Tongue (tissue), 1 donor: ENCODE measurements at regions not wholly inside any gene's neighbourhood (a gene's known extent, or its start where the extent isn't known, plus 50 kb on each side); places are given as distances from the start of the nearest gene placed in this dataset.
"Not testable (repeated sequence)": the region's sequence is repeated elsewhere in the genome, so short reads cannot be mapped to it uniquely, and the experiment has no call there.

Source experiments
- DNase-seq: peaks from one replicate; pipeline ENCODE4 v3.0.0-alpha.2; 2015

DNA sequence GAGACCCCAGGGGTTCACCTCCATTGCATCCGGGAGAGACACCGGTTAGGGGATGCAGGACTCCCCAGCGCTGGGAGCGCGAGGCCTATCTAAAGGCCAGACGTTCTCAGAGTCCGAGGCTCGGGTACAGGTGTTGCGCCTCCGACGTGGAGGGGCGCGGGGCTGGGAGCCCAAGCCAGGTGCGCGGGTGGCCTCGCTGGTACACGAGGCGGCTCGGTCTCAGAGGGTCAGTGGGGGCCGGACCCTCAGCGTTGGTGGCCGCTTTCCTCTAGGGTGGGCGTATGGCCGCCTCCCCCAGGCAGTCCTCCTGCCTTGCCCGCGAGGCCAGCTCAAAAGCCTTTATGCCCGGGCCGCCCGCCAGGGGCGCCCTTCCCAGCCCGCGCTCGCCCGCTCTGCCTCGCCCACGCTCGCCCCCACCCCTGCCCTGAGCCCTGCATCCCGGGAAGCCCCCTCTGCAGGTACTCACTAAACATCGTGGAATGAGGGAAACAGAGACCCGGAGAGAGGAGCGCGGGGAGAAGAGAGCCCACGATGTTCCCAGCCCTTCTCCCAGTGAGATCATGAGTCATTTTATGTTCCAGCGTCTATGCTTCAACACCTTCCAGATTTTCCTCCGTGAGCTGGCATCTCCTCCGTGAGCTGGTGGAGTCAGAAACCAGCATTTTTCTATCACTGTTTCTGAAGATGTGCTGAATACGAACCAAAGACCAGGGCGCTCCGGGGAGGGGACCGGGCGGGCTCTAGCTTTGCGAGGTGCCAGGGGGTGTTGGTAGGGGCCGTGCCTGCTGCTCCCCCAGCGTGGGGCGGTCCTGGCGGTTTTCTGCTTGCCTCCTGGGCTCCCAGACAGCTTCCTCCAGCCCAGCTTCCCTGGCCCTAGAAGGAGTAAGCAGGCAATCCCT is 73.8 kb downstream of the DIO3 start:
- DNase-seq = no peak

DNA sequence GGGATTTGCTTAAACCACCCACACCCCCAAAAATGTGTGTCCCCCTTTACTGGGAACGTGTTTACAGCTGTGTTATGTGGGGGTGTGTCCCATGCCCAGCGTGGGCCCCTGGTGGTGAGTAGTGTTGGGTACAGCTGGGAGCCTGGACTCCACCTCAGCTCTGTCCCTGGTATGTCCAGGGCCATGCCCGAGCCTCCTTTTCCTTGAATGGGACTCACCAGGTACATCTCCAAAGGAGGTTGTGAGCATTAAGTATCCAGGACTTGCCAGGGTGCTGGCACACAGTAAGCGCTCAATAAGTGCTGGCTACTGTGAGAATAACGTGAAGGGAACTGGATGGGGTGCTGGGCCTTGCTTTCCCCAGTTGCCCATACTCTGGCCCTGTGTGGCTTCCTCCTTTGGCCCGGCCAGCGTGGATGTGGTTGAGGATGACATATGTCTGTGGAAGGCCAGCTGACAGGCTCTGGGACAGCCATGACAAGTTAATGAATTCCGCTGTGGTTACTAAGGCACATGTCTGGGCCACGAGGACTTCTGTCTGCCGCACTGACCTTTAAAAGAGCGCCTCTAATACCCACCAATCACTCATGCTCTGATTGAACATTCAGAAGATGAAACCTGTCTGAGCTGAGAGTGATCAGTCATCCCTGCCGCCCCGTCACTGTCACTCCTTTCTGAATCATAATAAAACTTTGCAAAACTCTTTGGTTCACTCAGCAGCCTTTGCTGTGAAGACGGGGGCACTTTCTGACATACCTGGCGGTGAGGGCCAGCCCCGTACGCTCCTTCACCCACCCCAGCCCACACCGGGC is 74.7 kb downstream of the DIO3 start:
- DNase-seq = no peak

DNA sequence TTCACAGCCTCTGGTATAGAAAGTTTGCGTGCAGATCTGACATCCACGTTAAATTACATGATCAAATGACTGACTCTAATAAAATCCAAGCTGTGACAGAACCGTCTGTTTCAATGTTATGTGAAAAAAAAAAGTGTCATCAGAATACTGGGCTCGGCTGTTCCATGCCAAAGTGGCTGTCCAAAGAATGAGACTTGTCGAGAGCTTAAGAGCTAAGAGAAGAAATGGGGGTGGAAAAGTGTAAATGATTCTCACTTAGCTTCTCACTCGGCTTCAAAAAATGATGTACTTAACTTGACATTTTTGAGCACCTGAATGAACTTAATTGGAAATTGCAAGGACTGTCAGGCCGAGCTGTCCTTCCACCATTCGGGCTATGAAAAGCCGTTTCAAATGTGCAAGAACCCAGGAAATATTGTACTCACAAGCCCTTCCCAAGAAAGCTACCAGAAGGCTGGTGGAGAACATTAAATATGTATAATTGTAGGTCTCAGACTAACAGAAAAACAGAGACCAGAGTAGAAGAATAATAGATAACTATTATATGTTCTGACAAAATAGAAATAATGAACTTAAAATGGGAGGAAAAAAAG is 78.0 kb downstream of the DIO3 start:
- no peak for DNase-seq

DNA sequence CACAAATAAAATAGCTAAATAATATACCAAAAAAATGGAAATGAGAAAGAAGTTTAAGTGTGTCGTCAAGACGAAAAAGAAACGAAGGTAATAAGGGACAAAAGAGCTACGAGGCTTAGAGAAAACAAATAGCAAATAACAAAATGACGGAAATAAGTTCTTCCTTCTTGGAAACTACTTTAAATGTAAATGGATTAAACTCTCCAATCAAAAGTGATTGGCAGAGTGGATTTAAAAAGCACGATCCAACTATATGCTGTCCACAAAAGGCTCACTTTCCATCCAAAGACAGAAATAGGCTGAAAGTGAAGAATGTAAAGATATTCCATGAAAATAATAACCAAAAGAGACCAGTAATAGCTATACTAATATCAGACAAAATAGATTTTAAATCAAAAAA is 82.4 kb downstream of the DIO3 start:
- no peak for DNase-seq

DNA sequence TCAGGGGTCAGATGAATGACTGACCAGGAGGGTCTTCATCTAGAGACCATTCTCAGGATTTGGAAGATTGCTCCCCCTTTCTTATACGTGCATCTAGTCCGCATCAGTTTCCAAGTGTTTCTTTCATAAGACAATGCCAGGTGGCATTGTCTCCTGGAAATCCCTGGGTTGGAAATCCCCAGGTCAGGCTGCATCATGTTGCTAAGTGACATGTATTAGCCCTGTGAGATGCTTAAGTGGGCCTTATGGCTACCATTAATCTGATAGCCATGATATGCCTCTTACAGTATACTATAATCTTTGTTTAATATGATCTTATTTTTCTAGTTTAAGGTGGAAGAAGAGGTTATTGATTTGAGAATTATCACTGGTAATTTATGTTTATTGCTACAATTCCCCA is 92.8 kb downstream of the DIO3 start:
- no peak for DNase-seq

DNA sequence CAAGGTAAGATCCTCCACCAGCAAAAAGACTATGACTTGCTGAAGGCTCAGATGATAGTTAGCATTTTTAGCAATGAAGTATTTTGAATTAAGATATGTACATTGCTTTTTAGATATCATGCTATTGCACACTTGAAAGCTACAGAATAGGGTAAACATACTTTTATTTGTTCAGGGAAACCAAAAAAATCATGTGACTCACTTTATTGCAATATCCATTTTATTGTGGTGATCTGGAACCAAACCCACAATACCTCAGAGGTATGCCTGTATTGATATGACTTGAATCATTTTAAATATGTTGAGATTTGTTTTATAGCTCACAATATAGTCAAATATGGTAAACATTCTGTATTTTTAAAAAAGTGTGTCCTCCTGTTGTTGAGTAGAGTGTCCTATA is 96.1 kb downstream of the DIO3 start:
- no peak for DNase-seq

DNA sequence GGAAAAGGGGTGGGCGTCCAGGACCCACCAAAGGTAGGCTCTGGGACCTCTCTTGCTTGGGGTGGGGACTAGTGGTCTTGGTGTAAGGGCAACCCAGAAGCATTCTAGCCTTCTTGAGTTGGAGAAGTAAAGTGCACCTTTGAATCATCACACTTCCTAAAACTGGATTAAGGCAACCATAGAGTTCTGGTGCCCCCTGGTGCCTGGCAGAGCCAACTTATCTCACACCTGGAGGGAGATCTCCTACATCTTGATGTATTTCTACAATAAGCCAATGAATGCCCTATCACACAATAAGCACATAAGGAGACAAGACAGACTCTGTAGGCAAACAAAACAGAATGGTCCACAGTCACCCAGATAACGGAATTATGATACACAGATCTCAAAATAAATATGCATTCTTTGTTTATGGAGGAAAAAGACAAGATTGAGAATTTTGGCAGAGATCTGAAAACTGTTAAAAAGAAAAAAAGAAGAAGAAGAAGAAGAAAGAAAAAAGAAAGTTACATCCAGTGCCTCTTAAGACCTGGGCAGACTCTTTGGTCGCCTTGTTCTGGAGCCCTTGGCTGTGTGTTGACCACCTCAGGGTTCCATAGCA is 95.9 kb upstream of the PPP2R5C start:
- peak; percentile 74 for DNase-seq

DNA sequence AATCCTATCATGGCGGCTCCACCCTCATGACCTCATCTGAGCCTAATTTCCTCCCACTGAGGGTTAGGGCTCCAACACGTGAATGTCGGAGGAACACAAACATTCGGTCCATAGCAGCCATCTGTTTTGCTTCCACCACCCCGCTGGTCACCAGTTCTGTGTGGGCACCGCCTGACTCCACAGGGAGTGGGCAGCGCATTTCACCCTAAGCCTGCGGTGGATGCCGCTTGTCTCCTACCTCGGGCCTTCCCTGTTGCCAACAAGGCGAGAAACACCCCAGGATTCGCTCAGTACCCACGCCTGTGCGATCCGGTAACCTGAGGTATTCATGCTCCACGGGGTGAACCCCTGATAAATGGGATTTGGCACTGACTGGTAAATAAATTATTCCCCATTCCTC is 95.2 kb upstream of the PPP2R5C start:
- no peak for DNase-seq

DNA sequence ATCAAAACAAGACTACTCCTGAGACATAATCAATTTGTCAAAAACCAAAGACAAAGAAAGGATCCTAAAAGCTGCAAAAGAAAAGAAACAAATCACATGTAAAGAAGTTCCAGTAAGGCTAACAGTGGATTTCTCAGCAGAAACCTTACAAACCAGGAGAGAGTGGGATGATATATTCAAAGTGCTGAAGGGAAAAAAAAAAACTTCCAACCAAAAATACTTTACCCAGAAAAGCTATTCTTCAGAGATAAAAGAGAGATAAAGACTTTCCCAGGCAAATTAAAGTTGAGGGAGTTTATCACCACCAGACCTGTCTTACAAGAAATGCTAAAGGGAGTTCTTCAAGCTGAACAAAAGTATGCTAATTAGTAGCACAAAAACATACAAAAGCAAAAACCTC is 91.9 kb upstream of the PPP2R5C start:
- no peak for DNase-seq

DNA sequence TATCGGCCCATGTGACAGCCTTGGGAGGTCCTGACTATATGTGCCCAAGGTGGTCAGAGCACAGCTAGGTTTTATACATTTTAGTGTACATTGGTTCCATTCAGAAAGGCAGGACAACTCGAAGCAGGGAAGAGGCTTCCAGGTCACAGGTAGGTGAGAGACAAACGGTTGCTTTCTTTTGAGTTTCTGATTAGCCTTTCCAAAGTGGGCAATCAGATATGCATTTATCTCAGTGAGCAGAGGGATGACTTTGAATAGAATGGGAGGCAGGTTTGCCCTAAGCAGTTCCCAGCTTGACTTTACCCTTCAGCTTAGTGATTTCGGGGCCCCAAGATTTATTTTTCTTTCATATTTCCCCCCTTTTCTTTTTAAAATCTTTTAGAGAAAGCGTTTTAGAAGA is 87.6 kb upstream of the PPP2R5C start:
- no peak for DNase-seq

DNA sequence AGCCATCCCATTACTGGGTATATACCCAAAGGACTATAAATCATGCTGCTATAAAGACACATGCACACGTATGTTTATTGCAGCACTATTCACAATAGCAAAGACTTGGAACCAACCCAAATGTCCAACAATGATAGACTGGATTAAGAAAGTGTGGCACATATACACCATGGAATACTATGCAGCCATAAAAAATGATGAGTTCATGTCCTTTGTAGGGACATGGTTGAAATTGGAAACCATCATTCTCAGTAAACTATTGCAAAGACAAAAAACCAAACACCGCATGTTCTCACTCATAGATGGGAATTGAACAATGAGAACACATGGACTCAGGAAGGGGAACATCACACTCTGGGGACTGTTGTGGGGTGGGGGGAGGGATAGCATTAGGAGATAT is 85.7 kb upstream of the PPP2R5C start:
- DNase-seq = not testable (repeated sequence)

DNA sequence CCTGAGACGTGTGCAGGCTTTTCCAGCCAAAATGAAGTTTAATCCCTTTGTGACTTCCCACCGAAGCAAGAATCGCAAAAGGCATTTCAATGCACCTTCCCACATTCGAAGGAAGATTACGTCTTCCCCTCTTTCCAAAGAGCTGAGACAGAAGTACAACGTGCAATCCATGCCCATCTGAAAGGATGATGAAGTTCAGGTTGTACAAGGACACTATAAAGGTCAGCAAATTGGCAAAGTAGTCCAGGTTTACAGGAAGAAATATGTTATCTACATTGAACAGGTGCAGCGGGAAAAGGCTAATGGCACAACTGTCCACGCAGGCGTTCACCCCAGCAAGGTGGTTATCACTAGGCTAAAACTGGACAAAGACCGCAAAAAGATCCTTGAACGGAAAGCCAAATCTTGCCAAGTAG is 83.6 kb upstream of the PPP2R5C start:
- not testable (repeated sequence) for DNase-seq

DNA sequence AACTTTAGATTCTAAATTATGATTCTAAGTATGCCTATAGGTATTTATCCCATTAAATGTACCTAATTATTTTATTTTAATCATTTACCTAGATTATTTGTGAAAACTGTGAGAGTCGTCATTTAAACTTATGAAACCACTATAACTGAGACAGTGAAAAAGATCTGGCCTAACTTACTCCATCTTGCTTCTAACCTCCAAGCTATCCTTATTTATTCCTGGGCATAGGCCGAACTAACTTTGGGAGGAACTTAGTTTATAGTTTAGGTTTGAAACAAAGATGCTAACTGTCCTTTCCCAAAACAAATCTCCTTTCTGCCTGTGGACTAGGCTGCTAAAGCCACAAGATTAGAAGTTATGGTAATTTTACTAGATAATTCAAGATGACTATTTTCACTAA is 79.7 kb upstream of the PPP2R5C start:
- no peak for DNase-seq

DNA sequence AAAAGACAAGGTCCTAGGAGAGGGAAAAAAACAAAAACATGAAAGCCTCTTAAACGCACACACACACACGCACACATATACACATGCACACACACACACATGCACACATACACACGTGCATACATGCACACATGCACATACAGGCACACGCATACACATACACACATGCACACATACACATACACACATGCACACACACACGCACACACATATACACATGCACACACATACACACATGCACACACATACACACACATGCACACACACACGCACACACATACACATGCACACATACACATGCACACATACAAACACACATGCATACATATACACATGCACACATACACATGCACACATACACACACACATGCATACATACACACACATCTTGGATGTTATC is 78.1 kb upstream of the PPP2R5C start:
- no peak for DNase-seq

DNA sequence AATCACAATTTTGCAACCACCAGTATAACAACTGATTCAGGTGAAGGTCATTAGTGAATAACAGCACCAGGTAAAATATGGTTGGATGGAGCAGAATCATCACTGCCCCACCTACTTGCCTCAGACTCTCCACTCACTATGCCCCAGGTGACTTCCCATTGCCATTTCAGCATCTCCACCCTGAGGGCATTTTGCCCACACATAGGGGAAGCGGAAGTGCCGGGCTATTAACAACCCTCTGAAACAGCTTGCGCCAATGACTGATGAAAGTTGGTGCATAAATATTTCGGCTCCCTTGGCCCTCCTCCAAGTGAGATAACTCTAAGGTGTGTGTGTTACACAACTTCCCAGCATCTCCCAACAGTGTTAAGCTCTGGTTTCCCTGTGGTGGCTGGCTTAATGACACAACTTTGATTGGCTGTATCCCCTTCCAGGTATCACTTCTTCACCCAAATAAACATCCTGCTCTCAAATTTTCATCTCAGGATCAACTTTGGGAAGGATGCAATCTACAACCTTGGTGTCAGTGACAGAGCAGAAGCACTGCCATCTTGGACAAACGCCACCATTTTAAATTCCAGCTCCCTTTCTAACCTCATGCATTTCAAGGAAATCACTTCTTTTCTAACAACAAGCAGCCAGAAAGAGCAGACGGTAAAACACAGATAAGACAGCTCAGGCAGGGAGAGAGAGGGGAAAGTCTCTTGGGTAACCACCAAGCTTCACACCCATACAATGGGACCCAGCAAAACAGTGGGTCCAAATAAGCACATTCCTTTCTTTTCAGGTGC is 73.6 kb upstream of the PPP2R5C start:
- DNase-seq = no peak

DNA sequence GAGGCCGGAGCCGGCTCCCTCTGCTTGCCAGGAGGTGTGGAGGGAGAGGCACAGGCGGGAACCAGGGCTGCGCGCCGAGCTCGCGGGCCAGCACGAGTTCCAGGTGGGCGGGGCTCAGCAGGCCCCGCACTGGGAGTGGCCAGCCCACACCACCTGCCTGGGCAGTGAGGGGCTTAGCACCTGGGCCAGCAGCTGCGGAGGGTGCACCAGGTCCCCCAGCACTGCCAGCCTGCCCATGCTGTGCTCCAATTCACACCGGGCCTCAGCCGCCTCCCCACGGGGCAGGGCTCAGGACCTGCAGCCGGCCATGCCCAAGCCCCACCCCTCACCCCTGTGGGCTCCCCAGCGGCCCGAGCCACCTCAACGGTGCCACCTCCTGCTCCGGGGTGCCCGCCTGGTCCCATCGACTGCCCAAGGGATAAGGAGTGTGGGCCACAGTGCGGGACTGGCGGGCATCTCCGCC is 72.4 kb upstream of the PPP2R5C start:
- no peak for DNase-seq

DNA sequence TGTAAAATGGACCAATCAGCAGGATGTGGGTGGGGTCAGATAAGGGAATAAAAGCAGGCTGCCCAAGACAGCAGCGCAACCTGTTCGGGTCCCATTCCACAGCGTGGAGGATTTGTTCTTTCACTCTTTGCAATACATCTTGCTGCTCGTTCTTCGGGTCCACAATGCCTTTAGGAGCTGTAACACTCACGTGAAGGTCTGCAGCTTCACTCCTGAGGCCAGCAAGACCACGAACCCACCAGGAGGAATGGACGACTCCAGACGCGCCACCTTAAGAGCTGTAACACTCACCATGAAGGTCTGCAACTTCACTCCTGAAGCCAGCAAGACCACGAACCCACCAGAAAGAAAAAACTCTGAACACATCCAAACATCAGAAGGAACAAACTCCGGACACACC is 71.5 kb upstream of the PPP2R5C start:
- DNase-seq = not testable (repeated sequence)

DNA sequence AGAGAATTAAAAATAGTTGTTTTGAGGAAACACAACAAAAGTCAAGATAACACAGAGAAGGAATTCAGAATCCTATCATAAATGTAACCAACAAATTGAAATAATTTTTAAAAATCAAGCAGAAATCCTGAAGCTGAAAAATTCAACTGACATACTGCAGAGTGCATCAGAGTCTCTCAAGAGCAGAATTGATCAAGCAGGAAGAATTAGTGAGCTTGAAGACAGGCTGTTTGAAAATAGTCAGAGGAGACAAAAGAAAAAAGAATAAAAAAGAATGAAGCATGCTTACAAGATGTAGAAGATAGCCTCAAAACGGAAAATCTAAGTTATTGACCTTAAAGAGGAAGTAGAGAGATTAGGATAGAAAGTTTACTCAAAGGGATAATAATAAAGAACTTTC is 65.8 kb upstream of the PPP2R5C start:
- no peak for DNase-seq

DNA sequence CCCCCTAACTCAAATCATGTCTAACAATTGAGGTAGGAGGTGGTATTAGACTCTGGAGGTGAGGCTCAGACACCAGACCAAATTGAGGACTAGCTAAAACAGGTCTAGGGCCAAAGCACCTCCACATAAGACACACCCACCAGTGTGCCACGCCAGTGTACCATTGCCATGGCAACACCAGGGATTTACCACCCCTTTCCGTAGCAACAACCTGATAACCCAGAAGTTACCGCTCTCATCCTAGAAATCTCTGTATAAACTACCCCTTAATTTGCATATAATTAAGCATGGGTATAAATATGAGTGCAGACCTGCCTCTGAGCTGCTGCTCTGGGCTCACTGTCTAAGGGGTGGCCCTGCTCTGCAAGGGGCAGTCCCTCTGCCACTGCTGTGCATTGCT is 57.4 kb upstream of the PPP2R5C start:
- DNase-seq = no peak

DNA sequence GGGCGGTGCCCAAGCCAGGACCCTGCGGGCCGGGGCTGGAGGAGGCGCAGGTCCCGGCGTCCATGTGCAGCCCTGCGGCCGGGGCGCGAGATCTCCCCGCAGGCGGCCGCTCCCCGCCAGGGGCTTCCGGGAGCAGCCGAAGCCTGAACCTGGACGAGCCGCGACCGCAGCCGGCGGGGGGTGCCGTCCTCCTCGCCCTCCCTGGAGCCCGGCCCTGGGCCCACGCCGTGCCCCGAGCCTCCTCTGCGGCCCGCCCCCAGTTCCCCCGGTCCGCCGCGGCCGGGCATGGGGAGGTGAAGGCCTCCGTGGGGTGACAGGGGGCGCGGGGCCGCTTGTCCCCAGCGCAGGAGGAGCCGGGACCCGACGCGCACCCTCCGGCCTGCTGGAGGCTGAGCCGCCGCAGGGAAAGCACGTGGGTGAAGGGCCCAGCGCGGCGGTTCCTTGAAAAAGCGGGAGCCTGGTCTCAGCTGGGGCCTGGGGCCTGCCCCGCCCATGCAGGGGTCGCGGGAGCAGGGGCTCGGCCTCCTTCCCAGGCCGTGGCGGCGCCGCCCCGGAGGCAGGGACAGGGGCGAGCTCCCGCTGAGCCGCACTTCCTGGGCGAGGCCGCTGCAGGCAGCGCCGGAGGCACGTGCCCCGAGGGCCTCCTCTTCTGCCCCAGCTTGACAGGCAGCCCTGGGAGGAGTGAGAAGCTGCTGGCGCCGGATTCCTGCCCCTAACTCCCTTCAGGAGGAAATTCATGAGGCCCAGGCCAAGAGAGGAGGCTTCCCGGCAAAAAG is 55.6 kb upstream of the PPP2R5C start:
- peak; percentile 26 for DNase-seq

DNA sequence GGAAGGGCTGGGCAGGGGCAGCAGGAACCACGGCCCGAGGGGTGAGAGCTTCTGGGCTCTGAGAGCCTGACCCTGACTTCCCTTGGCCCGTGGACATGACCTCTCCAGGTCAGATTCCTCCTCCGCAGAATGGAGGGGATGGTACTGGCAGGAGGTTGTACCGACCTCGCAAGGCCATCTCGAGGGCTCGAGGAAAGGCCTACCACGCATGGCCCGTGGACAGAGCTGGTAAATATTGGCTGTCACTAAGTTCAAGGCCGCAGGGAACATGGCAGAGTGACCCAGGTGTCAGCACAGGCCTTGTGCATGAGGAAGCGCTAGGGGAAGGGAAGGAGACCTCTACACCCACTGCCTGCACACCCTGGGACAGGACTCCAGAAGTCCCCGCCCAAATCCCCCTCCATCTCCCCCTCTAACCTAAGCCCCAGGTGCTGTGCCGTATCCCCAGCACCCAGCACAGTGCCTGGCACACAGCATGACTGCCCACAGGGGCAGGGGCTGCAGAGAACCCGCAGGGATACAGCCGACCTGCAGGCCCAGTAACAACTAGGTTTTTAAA is 54.9 kb upstream of the PPP2R5C start:
- no peak for DNase-seq
